ENCODE measurements at regions not wholly inside any gene's neighbourhood (a gene's known extent, or its start where the extent isn't known, plus 50 kb on each side); places are given as distances from the start of the nearest gene placed in this dataset.

- DNase-seq (ENCODE audit: low read depth in 2 of 2) = no peak
Observed at GRCh38 chr14:100673807-100674154, 52.9 kb upstream of the DLK1 start.

- no peak for DNase-seq (ENCODE audit: low read depth in 2 of 2)
Observed at GRCh38 chr14:100674428-100674827, 52.3 kb upstream of the DLK1 start.

GRCh38 chr14:100674897-100675619 lies 51.6 kb upstream of the DLK1 start:
- DNase-seq (ENCODE audit: low read depth in 2 of 2) = no peak

GRCh38 chr14:100675699-100676684 lies 50.7 kb upstream of the DLK1 start:
- no peak for DNase-seq (ENCODE audit: low read depth in 2 of 2)
